ENCODE measurements at regions not wholly inside any gene's neighbourhood (a gene's known extent, or its start where the extent isn't known, plus 50 kb on each side); places are given as distances from the start of the nearest gene placed in this dataset.

DNA sequence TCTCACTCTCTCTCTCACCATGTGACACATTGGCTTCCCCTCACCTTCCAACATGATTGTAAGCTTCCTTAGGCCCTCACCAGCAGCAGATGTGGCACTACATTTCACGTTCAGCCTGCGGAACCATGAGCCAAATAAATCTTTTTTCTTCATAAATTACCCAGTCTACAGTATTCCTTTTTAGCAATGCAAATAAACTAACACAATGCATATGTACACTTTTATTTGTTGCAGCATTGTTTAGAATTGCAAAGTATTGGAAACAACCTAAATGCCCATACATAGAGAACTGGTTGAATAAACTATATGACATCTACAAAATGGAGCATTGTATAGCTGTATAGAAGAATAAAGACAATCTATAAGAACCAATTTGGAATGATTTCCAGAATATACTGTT lies 487.6 kb downstream of the FUT8 start:
- no peak overlapping the region for H3K4me3 ChIP-seq
- no peaks in the 10 kb centered on the region for H3K36me3 ChIP-seq
- TF ChIP-seq POLR2A (IDR thresholded peaks at IDR 0.05), result no peak
- TF ChIP-seq, protein P1, sequence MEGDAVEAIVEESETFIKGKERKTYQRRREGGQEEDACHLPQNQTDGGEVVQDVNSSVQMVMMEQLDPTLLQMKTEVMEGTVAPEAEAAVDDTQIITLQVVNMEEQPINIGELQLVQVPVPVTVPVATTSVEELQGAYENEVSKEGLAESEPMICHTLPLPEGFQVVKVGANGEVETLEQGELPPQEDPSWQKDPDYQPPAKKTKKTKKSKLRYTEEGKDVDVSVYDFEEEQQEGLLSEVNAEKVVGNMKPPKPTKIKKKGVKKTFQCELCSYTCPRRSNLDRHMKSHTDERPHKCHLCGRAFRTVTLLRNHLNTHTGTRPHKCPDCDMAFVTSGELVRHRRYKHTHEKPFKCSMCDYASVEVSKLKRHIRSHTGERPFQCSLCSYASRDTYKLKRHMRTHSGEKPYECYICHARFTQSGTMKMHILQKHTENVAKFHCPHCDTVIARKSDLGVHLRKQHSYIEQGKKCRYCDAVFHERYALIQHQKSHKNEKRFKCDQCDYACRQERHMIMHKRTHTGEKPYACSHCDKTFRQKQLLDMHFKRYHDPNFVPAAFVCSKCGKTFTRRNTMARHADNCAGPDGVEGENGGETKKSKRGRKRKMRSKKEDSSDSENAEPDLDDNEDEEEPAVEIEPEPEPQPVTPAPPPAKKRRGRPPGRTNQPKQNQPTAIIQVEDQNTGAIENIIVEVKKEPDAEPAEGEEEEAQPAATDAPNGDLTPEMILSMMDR (IDR thresholded peaks at IDR 0.05), result no peak
- no peaks in the 10 kb centered on the region for H3K27me3 ChIP-seq
- intact Hi-C loops (cut with DNase I; ENCODE audit: low total_unique reads), result no loop called here
- no peaks in the 10 kb centered on the region for H3K4me1 ChIP-seq
- no peaks in the 10 kb centered on the region for H3K9me3 ChIP-seq
- H3K27ac ChIP-seq, result no peak overlapping the region
- DNase-seq, result no peak

DNA sequence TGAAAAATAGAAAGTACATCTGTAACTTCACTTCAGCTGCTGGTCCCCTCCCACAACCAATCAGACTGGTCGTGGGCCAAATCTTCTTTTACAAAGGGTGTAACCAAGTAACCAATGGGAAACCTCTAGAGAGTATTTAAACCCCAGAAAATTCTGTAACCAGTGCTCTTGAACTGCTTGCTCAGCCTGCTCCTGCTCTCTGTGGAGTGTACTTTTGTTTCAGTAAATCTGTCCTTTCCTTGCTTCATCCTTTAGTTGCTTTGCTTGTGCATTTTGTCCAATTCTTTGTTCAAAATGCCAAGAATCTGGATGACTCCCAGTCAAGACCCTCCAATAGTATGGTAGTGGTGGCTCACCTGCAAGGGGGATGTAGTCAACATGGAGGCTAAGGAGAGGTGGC lies 489.1 kb downstream of the FUT8 start:
- no peaks in the 10 kb centered on the region for H3K4me1 ChIP-seq
- TF ChIP-seq, protein P1 (IDR thresholded peaks at IDR 0.05), result no peak
- no peaks in the 10 kb centered on the region for H3K9me3 ChIP-seq
- intact Hi-C loops (cut with DNase I; ENCODE audit: low total_unique reads), result no loop called here
- H3K27me3 ChIP-seq, result no peaks in the 10 kb centered on the region
- H3K4me3 ChIP-seq, result no peak overlapping the region
- no peaks in the 10 kb centered on the region for H3K36me3 ChIP-seq
- no peak for DNase-seq
- no peak overlapping the region for H3K27ac ChIP-seq

DNA sequence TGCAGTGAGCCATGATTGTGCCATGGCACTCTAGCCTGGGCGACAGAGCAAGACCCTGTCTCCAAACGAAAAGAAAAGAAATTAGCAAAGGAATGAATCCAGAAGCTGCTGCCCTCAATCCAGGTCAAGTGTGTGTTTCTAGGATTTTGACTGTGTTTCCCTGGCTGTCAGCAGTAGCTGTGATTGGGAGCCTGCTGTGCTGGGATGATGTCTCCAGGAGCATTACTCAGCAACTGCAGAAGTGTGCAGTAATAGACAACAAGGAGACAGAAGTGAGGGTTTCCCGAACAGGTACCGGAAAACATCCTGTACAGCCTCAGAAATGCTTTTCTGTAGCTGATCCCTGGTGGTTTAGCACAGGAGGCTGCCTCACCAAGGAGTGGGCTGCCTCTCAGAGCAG lies 492.5 kb downstream of the FUT8 start:
- no peak for TF ChIP-seq POLR2A (IDR thresholded peaks at IDR 0.05)
- TF ChIP-seq, protein P1 (IDR thresholded peaks at IDR 0.05), result no peak
- Histone ChIP-seq H3K36me3 (no peaks in the 10 kb centered on the region), H3K27ac (no peak overlapping the region), H3K4me1 (no peaks in the 10 kb centered on the region), H3K27me3 (no peaks in the 10 kb centered on the region), H3K4me3 (no peak overlapping the region), H3K9me3 (no peaks in the 10 kb centered on the region)
- DNase-seq, result no peak
- intact Hi-C loops (cut with DNase I; ENCODE audit: low total_unique reads), result no loop called here

DNA sequence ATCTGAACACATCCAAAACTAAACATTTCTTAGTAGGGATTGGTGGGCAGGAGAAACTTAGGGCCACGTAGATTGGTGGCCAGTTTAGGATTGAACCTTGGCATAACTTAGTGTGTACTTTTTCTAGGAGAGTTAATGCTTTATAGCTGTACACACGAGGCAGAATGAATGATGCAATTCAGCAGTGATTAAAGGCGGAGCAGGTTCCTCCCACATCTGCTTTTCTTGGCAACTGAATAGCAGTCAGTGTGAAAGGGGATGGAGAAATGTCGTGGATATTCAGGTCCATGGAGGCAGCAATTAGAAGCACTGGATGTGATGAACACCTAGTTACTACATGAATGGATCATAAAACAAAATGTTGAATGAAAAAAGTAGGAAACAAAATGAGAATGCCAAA lies 493.8 kb downstream of the FUT8 start:
- H3K27me3 ChIP-seq, result no peaks in the 10 kb centered on the region

DNA sequence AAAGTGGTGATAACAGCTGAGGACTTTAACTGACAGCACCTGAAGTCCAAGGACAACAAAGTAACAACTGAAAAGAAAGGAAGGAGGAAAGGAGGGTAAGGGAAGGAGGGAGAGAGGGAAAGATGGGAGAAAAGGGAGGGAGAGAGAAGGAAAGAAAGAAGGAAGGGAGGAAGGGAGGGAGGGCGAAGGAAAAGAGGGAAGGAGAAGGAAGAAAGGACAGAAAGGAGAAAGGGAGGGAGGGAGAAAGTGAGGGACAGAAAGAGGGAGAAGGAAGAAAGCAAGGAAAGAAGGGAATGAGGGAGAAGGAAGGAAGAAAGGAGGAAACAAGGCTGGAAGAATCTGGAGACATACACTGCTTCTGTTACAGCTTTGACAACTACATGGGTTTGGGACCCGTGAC lies 494.4 kb downstream of the FUT8 start:
- Histone ChIP-seq H3K4me3 (no peak overlapping the region), H3K27ac (no peak overlapping the region), H3K9me3 (no peaks in the 10 kb centered on the region), H3K36me3 (no peaks in the 10 kb centered on the region), H3K27me3 (no peaks in the 10 kb centered on the region), H3K4me1 (no peaks in the 10 kb centered on the region)
- intact Hi-C loops (cut with DNase I; ENCODE audit: low total_unique reads), result no loop called here
- TF ChIP-seq, protein P1 (IDR thresholded peaks at IDR 0.05), result no peak
- no peak for TF ChIP-seq POLR2A (IDR thresholded peaks at IDR 0.05)
- DNase-seq, result no peak

More for the DNA sequence above, 493.8 kb downstream of the FUT8 start:
- Histone ChIP-seq H3K36me3 (no peaks in the 10 kb centered on the region), H3K4me1 (no peaks in the 10 kb centered on the region), H3K27ac (no peak overlapping the region), H3K9me3 (no peaks in the 10 kb centered on the region), H3K4me3 (no peak overlapping the region)
- TF ChIP-seq, protein P1 (IDR thresholded peaks at IDR 0.05), result no peak
- TF ChIP-seq POLR2A (IDR thresholded peaks at IDR 0.05), result no peak
- intact Hi-C loops (cut with DNase I; ENCODE audit: low total_unique reads), result no loop called here
- no peak for DNase-seq

Data from uterus (tissue), 3 donors.